ENCODE measurements at regions not wholly inside any gene's neighbourhood (a gene's known extent, or its start where the extent isn't known, plus 50 kb on each side); places are given as distances from the start of the nearest gene placed in this dataset.

DNA sequence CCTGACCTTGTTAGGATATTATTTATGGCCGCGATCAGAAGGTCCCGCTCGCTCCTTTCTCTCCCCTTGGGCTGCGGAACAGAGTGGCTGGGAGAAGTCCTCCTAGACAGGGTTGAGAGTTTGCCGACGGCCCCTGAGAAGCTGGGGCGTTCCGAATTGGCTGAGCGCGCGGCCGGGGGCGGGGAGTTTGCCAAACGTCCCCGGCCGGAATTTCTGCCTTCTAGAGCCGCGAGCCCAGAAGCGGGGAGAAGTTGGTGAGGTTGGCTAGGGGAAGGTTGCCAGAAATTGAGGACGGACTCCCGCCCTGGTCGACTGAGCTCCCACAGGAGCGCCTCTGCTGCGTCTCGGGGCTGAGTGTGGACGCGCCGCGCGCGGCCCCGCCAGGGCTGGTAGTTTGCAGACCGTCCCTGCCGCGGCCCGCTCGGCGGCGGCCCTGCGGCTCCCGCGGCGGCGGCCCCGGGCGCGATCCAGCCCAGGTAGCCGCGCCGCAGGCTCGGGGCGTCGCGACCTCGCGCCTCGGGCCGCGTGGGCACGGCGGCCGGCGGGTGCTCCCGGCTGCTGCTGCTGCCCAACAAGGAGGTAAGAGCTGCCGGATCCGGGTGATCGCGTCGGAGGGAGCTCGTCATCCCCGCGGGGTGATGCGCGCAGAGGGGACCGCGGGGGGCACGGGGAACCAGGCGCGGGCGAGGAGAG is 134.0 kb upstream of the MGAT5 start:
- peak overlapping the region; percentile 61 for H3K27ac ChIP-seq
- TF ChIP-seq, protein P1, sequence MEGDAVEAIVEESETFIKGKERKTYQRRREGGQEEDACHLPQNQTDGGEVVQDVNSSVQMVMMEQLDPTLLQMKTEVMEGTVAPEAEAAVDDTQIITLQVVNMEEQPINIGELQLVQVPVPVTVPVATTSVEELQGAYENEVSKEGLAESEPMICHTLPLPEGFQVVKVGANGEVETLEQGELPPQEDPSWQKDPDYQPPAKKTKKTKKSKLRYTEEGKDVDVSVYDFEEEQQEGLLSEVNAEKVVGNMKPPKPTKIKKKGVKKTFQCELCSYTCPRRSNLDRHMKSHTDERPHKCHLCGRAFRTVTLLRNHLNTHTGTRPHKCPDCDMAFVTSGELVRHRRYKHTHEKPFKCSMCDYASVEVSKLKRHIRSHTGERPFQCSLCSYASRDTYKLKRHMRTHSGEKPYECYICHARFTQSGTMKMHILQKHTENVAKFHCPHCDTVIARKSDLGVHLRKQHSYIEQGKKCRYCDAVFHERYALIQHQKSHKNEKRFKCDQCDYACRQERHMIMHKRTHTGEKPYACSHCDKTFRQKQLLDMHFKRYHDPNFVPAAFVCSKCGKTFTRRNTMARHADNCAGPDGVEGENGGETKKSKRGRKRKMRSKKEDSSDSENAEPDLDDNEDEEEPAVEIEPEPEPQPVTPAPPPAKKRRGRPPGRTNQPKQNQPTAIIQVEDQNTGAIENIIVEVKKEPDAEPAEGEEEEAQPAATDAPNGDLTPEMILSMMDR (IDR thresholded peaks at IDR 0.05): no peak
- no peak for TF ChIP-seq ZFX (IDR thresholded peaks at IDR 0.05; ENCODE audit: borderline replicate concordance)

DNA sequence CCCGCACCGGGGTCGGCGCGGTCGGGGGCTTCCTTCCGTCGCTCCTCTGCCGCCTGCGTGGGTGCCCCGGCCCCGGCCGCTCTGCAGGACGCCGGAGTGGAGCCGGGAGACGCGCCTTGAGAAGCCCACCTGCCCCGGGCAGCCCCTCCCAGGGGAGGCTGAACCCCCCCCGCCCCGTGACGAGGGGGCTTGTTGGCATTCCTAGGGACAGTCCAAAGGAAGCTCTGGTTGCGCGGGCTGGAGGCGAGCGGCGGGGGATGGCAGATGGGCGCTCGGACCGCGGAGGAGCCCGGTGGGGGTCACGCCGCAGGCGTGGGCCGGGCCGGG is 133.5 kb upstream of the MGAT5 start:
- peak overlapping the region; percentile 61 for H3K27ac ChIP-seq
- TF ChIP-seq ZFX (IDR thresholded peaks at IDR 0.05; ENCODE audit: borderline replicate concordance): no peak
- TF ChIP-seq, protein P1 (IDR thresholded peaks at IDR 0.05): no peak

DNA sequence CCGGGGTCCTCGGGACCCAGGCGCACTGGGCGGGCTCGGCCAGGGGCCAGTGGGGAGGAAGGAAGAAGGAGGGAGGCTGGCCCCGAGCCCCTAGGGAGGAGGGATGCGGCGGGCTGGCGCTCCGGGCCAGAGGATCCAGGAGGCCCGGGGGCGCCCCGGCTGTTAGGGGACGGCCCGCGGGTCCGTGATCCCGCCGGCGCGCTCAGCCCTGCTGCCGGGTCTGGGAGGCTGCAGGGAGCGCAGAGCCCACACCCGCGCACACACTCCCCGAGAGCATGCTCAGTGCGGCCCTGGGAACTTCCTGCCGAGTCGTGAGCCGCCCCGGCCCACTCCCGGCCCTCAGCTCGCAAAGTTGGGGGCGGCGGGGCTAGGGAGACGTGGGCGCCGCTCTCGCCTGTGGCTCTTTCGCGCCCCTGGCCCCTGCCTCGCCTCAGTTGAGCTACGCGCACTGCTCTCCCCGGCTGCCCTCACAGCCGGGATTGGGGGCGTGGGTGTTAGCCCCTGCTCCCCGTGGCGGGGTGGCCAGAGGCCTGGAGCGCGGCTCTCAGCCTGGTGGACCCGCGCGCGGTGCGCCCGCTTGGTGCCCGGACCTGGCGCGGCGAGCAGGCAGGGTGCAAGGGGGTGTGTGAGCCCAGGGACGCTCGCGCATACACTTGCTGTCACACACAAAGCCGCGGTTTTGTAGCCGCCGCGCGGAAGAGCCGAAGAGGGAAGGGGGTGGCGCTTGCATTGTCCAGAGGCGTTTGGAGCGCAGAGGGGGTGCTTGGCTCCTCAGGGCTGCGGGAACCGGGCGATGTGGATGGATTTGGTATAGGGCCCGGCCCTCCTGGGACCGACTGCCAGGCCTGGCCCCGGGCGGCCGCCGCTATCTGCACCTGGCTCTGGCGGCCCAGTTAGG is 132.9 kb upstream of the MGAT5 start:
- TF ChIP-seq, protein P1 (IDR thresholded peaks at IDR 0.05): no peak
- TF ChIP-seq ZFX (IDR thresholded peaks at IDR 0.05; ENCODE audit: borderline replicate concordance): no peak
- peak overlapping the region; percentile 61 for H3K27ac ChIP-seq

- no peak overlapping the region for H3K27ac ChIP-seq
- no peak for TF ChIP-seq ZFX (IDR thresholded peaks at IDR 0.05; ENCODE audit: borderline replicate concordance)
- TF ChIP-seq, protein P1 (IDR thresholded peaks at IDR 0.05): no peak
Observed at GRCh38 chr2:134122610-134123009, 131.3 kb upstream of the MGAT5 start.

DNA sequence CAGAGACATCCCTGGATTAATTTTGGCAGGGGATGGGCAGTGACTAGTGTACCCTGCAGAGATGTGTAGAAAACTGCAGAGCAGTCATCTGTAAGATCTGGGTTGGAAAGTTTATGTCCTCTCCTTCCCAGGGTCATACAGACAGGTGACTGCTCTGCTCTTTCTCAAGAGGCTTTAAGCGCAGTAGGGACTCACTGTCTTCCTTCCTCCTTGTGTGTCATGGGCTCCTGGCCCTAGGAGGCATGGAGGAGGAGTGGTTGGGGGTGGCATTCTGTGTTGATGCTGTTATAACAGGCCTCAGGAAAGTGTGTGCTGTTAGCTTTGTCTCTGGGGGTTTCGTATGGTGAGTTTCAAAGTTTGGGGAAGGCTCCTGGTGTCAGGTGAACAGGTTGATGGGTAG is 130.5 kb upstream of the MGAT5 start:
- no peak for TF ChIP-seq ZFX (IDR thresholded peaks at IDR 0.05; ENCODE audit: borderline replicate concordance)
- TF ChIP-seq, protein P1 (IDR thresholded peaks at IDR 0.05): no peak
- no peak overlapping the region for H3K27ac ChIP-seq

- TF ChIP-seq, protein P1 (IDR thresholded peaks at IDR 0.05): no peak
- TF ChIP-seq ZFX (IDR thresholded peaks at IDR 0.05; ENCODE audit: borderline replicate concordance): no peak
Observed at GRCh38 chr2:134124047-134124753, 129.7 kb upstream of the MGAT5 start.

More at GRCh38 chr2:134124047-134124753, 129.7 kb upstream of the MGAT5 start:
- peak overlapping the region; percentile 52 for H3K27ac ChIP-seq

Measured in 22Rv1 (cell line).